ENCODE measurements at regions not wholly inside any gene's neighbourhood (a gene's known extent, or its start where the extent isn't known, plus 50 kb on each side); places are given as distances from the start of the nearest gene placed in this dataset.
"Not testable (repeated sequence)": the region's sequence is repeated elsewhere in the genome, so short reads cannot be mapped to it uniquely, and the experiment has no call there.

GRCh38 chr4:19155568-19155967 lies 1096.1 kb upstream of the SLIT2 start (continued):
- no peak for TF ChIP-seq MXI1 (IDR thresholded peaks at IDR 0.05; ENCODE audit: low read depth, low read length)
- TF ChIP-seq ZBTB33 (IDR thresholded peaks at IDR 0.05; ENCODE audit: borderline replicate concordance, low read depth): no peak
- TF ChIP-seq MEF2A (IDR thresholded peaks at IDR 0.05; ENCODE audit: borderline replicate concordance, low read depth): no peak
- no peak for TF ChIP-seq TAF1 (IDR thresholded peaks at IDR 0.05; ENCODE audit: borderline replicate concordance, low read depth, low read length)

- H3K79me2 ChIP-seq (ENCODE audit: insufficient read depth); H2AFZ ChIP-seq (ENCODE audit: low read depth); POLR2A ChIA-PET; H3K4me2 ChIP-seq; H3K36me3 ChIP-seq (replicated peaks in 1 of 2; ENCODE audit: control insufficient read depth in 1 of 2, insufficient read depth in 2 of 2, low read length in 1 of 2); H3F3A ChIP-seq (replicated peaks; ENCODE audit: insufficient read depth); H3K9ac ChIP-seq; DNase-seq; H3K27ac ChIP-seq (ENCODE audit: low read depth in 2 of 2, low read length in 1 of 2); H3K4me1 ChIP-seq (ENCODE audit: control insufficient read depth in 1 of 2, insufficient read depth in 2 of 2, low read depth in 1 of 2, low read length in 1 of 2); H3K9me3 ChIP-seq; CTCF ChIA-PET; H3K4me3 ChIP-seq (ENCODE audit: low read depth in 2 of 2, low read length in 1 of 2); H3K27me3 ChIP-seq (ENCODE audit: insufficient read depth); H4K20me1 ChIP-seq (ENCODE audit: insufficient read depth); H3K9me2 ChIP-seq: not testable (repeated sequence)
- WGBS (ENCODE audit: low lambda C conversion rate): 48% methylated on average over 5 of the region's 5 CpGs
Observed at GRCh38 chr4:19154267-19154666, 1097.4 kb upstream of the SLIT2 start.

GRCh38 chr4:19152264-19152663 lies 1099.4 kb upstream of the SLIT2 start:
- Histone ChIP-seq H3K27ac (ENCODE audit: low read depth in 2 of 2, low read length in 1 of 2) (no peak overlapping the region), H3F3A (replicated peaks; ENCODE audit: insufficient read depth) (no peaks in the 10 kb centered on the region), H4K20me1 (ENCODE audit: insufficient read depth) (no peaks in the 10 kb centered on the region), H3K4me2 (no peak overlapping the region), H3K36me3 (replicated peaks in 1 of 2; ENCODE audit: control insufficient read depth in 1 of 2, insufficient read depth in 2 of 2, low read length in 1 of 2) (no peaks in the 10 kb centered on the region), H3K9me2 (no peaks in the 10 kb centered on the region), H3K4me1 (ENCODE audit: control insufficient read depth in 1 of 2, insufficient read depth in 2 of 2, low read depth in 1 of 2, low read length in 1 of 2) (no peaks in the 10 kb centered on the region), H3K9ac (no peak overlapping the region), H3K9me3 (peaks cover 6% of the 10 kb centered on the region; the same call in 1 of the 2 replicates), H3K4me3 (ENCODE audit: low read depth in 2 of 2, low read length in 1 of 2) (no peak overlapping the region), H2AFZ (ENCODE audit: low read depth) (no peak overlapping the region), H3K79me2 (ENCODE audit: insufficient read depth) (no peaks in the 10 kb centered on the region), H3K27me3 (ENCODE audit: insufficient read depth) (no peaks in the 10 kb centered on the region)
- TF ChIP-seq FOXJ3 (CRISPR knock-in tag; IDR thresholded peaks at IDR 0.05): no peak
- TF ChIP-seq TEAD4 (IDR thresholded peaks at IDR 0.05; ENCODE audit: borderline replicate concordance, insufficient read depth): no peak
- no peak for TF ChIP-seq JUND (IDR thresholded peaks at IDR 0.05)
- no peak for TF ChIP-seq SMC3 (IDR thresholded peaks at IDR 0.05; ENCODE audit: low read depth, low read length)
- TF ChIP-seq USF1 (IDR thresholded peaks at IDR 0.05; ENCODE audit: borderline replicate concordance, low read depth): no peak
- no peak for TF ChIP-seq RFX5 (IDR thresholded peaks at IDR 0.05; ENCODE audit: low read length)
- 29% methylated on average over 2 of the region's 2 CpGs for WGBS (ENCODE audit: low lambda C conversion rate)
- no peak for DNase-seq
- CTCF ChIA-PET: no interaction called here
- POLR2A ChIA-PET: no interaction called here

Measured in SK-N-SH (cell line).